H1 (cell line): ENCODE measurements at regions not wholly inside any gene's neighbourhood (a gene's known extent, or its start where the extent isn't known, plus 50 kb on each side); places are given as distances from the start of the nearest gene placed in this dataset.

Experiments used
- CBX5 ChIP-seq: fragments of 300-800, 300-1000 bp; sonication (generic); IDR thresholded peaks from 2 replicates; pipeline ENCODE4 v1.7.1; 2016; ENCODE audit warnings: antibody characterized with exemption, low read length, low read depth
- HDAC2 ChIP-seq, 2 experiments: fragments of 300-600 bp in 1 of 2; sonication (generic) in 1 of 2; IDR thresholded peaks; 2 replicates each; pipeline ENCODE4 v1.6.1; 2011 to 2012; ENCODE audit warnings: low read depth in 2 of 2, low read length in 2 of 2, mild to moderate bottlenecking in 2 of 2, moderate library complexity in 2 of 2, borderline replicate concordance in 1 of 2, inconsistent platforms in 1 of 2
- PHF8 ChIP-seq: fragments of 200-600 bp; sonication (generic); conservative IDR thresholded peaks from 2 replicates; pipeline ENCODE4 v1.7.1; 2012; ENCODE audit warnings: low read depth, mild to moderate bottlenecking, inconsistent platforms, low read length, moderate library complexity
- SRF ChIP-seq: IDR thresholded peaks from 2 replicates; pipeline ENCODE4 v1.6.1; 2011; ENCODE audit warnings: mild to moderate bottlenecking, low read depth, low read length, moderate library complexity
- SUZ12 ChIP-seq: fragments of 200-600 bp; sonication (generic); IDR thresholded peaks from 2 replicates; pipeline ENCODE4 v1.6.1; 2012; ENCODE audit warnings: mild to moderate bottlenecking, inconsistent platforms, low read length, moderate library complexity, mixed read lengths
- TF ChIP-seq, protein P1 (sequence below), 3 experiments: IDR thresholded peaks; 1 replicate in 2 of 3; 2 replicates in 1 of 3; pipeline versions ENCODE4 v1.5.1 to v1.6.1; 2011; ENCODE audit warnings: low read length in 3 of 3, mild to moderate bottlenecking in 3 of 3, inconsistent platforms in 2 of 3, low read depth in 1 of 3, moderate library complexity in 1 of 3; ENCODE audit not compliant: insufficient read depth in 1 of 3; ENCODE audit errors: control extremely low read depth in 1 of 3

DNA sequence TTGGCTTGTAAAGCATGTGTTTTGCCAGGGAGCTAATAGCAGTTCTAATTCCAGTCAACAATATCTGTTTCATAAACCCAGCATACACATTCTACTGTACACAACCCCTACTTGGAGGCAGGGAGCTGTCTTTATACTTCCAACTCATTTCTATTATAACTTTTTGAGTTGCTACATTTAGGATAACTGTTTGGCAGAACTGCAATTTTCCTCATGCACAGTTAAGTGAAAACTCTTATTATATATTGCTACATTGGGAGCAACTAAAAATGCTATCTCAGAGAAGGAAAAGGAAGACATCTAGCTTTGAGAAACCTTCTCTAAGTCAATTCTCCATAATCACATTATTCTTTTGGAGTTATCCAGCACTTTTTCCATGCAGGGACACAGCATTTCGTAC, 480.2 kb downstream of the RPS29 start (continued):
- TF ChIP-seq, protein P1, sequence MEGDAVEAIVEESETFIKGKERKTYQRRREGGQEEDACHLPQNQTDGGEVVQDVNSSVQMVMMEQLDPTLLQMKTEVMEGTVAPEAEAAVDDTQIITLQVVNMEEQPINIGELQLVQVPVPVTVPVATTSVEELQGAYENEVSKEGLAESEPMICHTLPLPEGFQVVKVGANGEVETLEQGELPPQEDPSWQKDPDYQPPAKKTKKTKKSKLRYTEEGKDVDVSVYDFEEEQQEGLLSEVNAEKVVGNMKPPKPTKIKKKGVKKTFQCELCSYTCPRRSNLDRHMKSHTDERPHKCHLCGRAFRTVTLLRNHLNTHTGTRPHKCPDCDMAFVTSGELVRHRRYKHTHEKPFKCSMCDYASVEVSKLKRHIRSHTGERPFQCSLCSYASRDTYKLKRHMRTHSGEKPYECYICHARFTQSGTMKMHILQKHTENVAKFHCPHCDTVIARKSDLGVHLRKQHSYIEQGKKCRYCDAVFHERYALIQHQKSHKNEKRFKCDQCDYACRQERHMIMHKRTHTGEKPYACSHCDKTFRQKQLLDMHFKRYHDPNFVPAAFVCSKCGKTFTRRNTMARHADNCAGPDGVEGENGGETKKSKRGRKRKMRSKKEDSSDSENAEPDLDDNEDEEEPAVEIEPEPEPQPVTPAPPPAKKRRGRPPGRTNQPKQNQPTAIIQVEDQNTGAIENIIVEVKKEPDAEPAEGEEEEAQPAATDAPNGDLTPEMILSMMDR (IDR thresholded peaks at IDR 0.05; ENCODE audit: control extremely low read depth in 1 of 3, insufficient read depth in 1 of 3, low read depth in 1 of 3, low read length in 3 of 3): no peak
- no peak for TF ChIP-seq PHF8
- TF ChIP-seq HDAC2 (IDR thresholded peaks at IDR 0.05; ENCODE audit: borderline replicate concordance in 1 of 2, low read depth in 2 of 2, low read length in 2 of 2): no peak
- TF ChIP-seq SUZ12: no peak
- TF ChIP-seq SRF: no peak
- no peak for TF ChIP-seq CBX5
- TF ChIP-seq, all 59 proteins: peak for 0
